ENCODE measurements at regions not wholly inside any gene's neighbourhood (a gene's known extent, or its start where the extent isn't known, plus 50 kb on each side); places are given as distances from the start of the nearest gene placed in this dataset.
"Not testable (repeated sequence)": the region's sequence is repeated elsewhere in the genome, so short reads cannot be mapped to it uniquely, and the experiment has no call there.

GRCh38 chr16:7938175-7938574 lies 605.5 kb downstream of the RBFOX1 start:
- DNase-seq: no peak

GRCh38 chr16:7921345-7921744 lies 588.7 kb downstream of the RBFOX1 start:
- DNase-seq: no peak

GRCh38 chr16:7919782-7920181 lies 587.1 kb downstream of the RBFOX1 start:
- no peak for DNase-seq

DNA sequence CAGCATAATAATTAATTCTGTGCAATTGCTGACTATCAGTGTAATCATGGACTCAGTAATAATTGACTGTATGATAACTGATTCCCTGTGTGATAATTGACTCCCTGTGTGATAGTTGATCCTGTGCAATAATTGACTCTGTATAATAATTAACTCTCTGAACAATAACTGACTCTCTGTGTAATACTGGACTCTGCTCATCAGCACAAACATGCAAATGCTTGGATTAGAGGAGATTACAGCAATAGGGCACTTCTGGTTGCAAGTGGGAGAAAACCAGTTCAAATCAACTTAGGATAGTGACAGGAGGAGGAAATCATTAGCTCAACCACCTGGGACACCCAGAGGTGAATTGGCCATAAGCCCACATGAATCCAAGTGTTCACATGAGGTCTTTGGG lies 582.1 kb downstream of the RBFOX1 start:
- DNase-seq: no peak

DNA sequence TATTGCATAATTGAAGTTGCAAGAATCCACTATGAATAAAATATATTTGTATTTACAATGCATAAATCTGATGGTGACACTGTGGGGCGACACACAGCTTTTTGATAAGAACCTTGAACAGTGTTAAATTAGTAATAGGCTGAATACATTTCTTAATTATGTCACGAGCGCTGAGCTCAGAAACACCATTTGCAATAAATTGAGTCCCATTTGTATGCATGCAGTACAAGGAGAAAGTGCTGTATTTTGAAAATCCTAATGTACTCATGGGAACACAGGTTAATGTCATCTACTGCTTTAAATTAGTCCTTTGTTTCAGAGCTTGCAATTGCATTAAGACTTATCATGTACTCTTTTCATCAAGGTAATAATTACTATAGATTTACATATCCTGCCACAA lies 579.5 kb downstream of the RBFOX1 start:
- no peak for DNase-seq

DNA sequence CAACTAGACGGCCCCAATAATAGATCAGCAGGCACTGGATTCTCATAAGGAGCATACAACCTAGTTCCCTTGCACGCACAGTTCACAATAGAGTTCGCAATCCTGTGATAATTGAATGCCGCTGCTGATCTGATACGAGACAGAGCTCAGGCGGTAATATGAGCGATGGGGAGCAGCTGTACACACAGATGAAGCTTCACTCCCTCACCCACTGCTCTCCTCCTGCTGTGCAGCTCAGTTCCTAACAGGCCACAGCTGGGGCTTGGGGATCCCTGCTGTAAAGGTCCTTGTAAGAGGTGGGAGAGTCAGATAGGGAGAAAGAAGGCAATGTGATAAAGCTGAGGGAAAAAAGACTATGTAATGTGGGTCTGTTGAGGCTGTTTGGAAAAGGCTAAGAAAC lies 577.5 kb downstream of the RBFOX1 start:
- DNase-seq: no peak

- no peak for DNase-seq
These were observed 555.8 kb downstream of the RBFOX1 start for GRCh38 chr16:7888411-7888810.

GRCh38 chr16:7887316-7887715 lies 554.7 kb downstream of the RBFOX1 start:
- no peak for DNase-seq

DNA sequence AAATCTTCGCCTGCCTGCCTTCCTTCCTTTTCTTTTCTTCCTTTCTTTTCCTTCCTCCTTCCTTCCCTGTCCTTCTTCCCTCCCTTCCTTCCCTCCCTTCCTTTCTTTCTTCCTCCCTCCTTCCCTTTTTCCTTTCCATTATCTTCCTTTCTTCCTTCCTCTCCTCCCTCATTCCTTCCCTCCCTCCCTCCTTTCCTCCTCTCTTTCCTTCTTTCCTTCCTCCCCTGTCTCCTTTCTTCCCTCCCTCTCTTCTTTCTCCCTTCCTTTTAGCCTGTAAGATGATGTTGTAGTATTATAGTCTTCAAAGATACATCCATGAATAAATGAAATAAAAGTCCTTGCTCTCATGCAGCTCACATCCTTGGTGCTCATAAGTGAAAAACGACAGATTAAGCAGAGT lies 539.3 kb downstream of the RBFOX1 start:
- DNase-seq: no peak

GRCh38 chr16:7871371-7871770 lies 538.7 kb downstream of the RBFOX1 start:
- DNase-seq: no peak

DNA sequence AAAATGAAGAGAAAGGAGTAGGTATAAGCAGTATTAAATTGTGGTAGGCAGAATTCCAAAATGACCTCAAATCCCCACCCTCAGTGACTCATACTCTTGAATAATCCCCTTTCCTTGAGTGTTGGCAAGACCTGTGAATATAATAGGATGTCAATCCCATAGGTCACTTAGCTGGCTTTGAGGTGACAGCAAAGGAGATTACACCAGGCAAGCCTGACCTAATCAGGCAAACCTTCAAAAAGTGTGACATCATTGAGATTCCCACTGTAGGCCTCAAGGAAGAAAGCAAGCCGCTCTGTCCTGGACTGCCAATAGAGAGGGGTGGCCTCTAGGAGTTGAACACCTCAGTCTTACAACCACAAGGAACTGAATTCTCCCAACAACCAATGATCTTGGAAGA lies 535.2 kb downstream of the RBFOX1 start:
- no peak for DNase-seq

GRCh38 chr16:7866144-7866543 lies 533.5 kb downstream of the RBFOX1 start:
- DNase-seq: no peak

GRCh38 chr16:7865393-7865792 lies 532.7 kb downstream of the RBFOX1 start:
- not testable (repeated sequence) for DNase-seq

DNA sequence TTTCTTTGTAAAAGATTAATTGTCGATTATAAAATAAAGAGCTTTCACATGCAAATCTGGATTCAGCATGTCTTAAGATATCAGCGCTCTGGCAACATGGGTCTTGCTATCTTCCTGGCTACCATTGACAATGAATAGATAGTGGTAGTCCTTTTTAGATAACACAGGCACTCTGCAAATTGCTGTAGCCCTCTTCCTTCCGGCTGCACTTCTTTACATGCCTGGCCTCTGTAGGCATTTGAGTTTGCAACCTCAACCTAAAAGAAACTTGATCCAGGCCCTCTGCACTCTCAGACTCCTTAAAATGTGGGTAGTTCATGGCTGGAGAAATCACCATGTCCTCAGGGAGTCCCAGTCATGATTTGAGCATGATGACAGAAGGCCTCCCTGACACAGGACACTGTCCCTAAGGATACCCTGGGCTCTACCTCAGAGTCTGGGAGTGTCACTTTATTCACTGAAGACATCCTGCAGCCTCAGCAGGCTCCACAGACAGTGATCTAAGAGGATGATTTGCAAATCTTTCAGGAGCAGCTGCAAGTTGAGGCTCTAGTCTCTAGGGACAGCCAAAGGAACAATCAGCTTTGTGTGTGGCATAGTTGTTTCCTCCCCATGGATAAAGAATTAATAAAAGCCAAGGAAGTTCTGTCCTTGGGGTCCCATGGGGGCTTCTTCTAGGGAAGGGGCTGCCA lies 529.4 kb downstream of the RBFOX1 start:
- DNase-seq: no peak

DNA sequence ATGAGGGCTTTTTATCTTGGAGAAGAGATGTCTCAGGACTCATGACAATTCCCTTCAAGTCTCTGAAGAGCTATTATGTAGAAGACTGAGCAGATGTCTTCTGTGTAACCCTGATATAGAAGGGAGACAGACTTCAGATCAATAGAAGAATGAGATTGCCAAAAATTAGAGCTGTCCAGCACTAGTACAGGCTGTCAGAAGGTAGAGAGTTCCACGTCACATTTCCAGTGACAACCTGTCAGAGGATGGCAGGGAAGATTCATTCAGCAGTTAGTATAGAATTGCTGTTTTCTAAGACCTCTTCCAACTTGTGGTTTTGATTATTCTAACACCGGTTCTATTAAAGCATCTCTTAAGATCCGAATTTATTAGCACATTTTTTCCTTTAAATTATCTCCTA lies 520.6 kb downstream of the RBFOX1 start:
- no peak for DNase-seq

GRCh38 chr16:7849841-7850240 lies 517.2 kb downstream of the RBFOX1 start:
- DNase-seq: no peak

DNA sequence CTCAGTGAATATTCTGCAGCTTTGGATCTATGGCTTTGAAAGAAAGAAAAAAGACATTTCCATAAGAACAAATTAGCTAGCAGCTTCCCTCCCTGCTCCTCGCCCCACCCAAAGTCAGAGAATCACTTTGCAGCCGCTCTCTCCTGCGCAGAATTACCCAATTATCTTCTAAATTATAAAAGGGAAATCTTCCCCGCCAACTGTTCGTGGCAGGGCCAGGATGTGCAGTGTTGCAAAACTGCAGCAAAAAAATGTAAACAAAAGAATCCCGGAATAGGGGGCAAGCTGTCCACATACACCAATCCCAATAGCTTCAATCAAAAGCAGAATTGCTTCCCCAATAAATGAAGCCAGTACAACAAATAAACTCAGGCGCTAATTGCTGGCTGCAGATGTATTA lies 510.6 kb downstream of the RBFOX1 start:
- no peak for DNase-seq

DNA sequence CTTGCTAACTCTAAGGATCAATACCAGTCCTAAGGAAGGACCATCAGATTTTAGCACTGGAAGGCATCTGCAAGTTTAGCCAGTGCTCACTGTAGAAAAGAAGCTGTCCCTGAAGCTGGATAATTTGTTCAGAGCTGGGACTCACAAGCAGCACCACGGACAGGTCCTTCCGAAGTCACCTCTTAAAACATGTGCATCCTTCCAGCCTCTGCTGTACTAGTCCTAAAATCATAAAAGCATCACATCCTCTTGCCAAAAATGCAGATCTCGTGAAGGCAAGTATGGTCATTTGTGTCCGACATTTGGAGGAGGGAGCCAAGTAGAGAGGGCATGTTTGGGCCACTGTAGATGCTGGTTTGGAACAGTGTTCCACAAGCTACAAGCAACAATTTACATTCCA lies 506.9 kb downstream of the RBFOX1 start:
- no peak for DNase-seq

DNA sequence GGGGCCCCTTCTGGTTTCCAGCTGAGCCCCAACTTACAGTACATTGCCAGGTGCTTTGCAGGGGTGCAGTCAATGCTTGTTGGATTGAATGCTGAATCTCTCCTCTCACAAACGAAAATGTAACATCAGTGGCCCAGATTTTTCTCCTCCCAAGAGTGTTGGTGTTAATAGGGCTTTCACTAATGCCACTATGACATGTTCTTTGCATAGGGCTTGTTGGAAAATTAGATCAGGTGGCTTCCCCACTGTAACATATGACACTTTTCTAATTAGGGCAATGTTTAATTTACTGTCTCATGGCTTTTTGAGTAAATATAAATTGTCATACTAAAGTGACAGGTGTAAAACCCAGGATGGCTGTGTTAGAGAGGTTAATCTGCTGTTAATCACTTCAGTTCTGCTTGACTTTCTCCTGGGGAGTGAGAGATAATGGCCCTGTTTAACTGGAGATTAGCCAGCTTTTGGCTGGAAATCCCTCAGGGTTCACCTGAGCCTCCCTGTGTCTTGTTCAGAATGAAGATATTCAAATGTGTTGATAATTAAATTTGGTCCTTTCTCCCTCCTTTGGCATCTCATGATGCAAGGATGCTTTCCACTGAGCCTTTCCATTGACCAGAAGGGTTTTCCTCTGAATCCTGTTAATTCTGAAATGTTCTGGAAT lies 502.3 kb downstream of the RBFOX1 start:
- DNase-seq: no peak

GRCh38 chr16:7820816-7821215 lies 488.2 kb downstream of the RBFOX1 start:
- DNase-seq: no peak

DNA sequence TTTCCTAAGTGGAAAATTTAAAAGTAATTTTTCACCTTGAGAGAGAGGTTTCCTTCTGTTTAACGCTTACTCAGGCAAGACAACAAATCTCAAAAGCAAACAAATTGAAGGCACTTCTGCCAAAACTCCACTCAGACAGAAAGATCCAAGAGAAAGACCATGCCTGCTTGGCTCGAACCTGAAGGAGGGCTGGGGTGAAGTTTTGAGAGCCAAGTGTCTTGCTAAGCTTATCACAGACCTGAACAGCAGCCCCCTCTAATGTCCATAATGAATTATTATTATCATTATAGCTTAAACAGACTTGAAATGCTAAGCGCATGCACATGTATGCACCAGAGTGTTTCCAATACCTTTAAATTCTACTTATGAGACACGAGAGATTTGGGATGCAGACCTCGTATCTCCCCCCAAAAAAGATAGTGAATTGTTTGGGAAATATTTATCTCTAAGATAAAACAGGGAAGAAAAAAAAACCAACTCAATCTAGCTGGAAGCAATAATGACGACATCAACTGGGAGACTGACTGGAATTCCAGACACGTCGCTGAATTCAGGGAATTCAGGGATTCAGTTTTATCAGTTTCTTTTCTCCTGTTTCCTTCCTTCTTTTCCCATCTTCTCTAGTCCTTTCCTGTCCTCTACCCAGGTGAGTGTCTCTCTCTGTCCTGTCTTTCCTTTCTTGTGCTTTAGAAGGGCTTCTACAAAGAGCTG lies 473.2 kb downstream of the RBFOX1 start:
- DNase-seq: no peak

- DNase-seq: no peak
These were observed 472.1 kb downstream of the RBFOX1 start for GRCh38 chr16:7804635-7805195.

GRCh38 chr16:7792346-7792745 lies 459.7 kb downstream of the RBFOX1 start:
- DNase-seq: no peak

- DNase-seq: no peak
These were observed 458.5 kb downstream of the RBFOX1 start for GRCh38 chr16:7791028-7791590.

All from fibroblast of skin of right quadriceps (primary cell).